GM12801 (cell line): ENCODE measurements at regions not wholly inside any gene's neighbourhood (a gene's known extent, or its start where the extent isn't known, plus 50 kb on each side); places are given as distances from the start of the nearest gene placed in this dataset.

Source experiments
- TF ChIP-seq, protein P1 (sequence below): IDR thresholded peaks from one replicate; pipeline ENCODE4 v1.5.1; 2011; ENCODE audit warnings: control low read depth; ENCODE audit not compliant: insufficient read length; ENCODE audit errors: extremely low read depth

DNA sequence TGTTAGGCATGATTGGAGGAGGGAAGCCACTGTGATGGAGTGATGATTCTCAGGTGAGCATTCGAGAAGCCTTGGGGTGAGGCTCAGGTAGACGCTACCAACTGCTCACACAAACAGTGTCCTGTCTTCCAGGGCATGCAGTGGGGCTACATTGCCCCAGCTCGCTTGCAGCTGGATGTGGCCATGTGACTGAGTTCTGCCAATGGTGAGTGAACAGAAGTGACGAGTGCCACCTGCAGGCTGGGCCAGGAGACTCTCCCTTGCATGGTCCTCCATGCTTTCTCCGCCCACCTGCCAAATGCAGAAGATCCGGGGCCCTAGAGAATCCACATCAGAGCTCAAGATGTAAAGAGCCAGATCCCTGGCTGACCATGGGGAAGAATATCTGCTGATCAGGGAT lies 195.9 kb downstream of the BCR start:
- TF ChIP-seq, protein P1, sequence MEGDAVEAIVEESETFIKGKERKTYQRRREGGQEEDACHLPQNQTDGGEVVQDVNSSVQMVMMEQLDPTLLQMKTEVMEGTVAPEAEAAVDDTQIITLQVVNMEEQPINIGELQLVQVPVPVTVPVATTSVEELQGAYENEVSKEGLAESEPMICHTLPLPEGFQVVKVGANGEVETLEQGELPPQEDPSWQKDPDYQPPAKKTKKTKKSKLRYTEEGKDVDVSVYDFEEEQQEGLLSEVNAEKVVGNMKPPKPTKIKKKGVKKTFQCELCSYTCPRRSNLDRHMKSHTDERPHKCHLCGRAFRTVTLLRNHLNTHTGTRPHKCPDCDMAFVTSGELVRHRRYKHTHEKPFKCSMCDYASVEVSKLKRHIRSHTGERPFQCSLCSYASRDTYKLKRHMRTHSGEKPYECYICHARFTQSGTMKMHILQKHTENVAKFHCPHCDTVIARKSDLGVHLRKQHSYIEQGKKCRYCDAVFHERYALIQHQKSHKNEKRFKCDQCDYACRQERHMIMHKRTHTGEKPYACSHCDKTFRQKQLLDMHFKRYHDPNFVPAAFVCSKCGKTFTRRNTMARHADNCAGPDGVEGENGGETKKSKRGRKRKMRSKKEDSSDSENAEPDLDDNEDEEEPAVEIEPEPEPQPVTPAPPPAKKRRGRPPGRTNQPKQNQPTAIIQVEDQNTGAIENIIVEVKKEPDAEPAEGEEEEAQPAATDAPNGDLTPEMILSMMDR, result no peak

- TF ChIP-seq, protein P1, result no peak
Measured at GRCh38 chr22:23375031-23375827, 194.9 kb downstream of the BCR start.

DNA sequence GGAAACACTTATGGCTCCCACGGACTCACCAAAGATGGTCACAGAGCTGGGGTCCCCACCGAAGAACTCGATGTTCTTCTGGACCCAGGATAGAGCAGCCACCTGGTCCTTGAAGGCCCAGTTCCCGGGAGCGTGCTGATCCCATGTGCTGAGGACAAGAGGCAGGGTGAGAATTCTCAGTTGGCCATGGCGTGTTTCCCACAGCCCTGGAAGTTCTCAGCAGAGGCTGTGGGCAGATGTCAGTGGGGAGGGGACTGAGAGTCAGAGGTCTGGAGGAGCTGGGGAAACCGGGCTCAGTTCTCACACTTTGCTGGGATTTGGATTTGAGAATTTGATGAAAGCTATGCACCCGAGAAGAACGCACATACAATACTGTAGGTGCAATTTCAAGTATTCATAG lies 193.3 kb downstream of the BCR start:
- TF ChIP-seq, protein P1, result no peak

GRCh38 chr22:23370251-23370650 lies 189.9 kb downstream of the BCR start:
- TF ChIP-seq, protein P1, result no peak

- TF ChIP-seq, protein P1, result no peak
Measured at GRCh38 chr22:23369054-23369685, 188.9 kb downstream of the BCR start.
